HEK293 (cell line): ENCODE measurements at regions not wholly inside any gene's neighbourhood (a gene's known extent, or its start where the extent isn't known, plus 50 kb on each side); places are given as distances from the start of the nearest gene placed in this dataset.

Experiments
- KLF1 ChIP-seq: fragments of 450-650 bp; formaldehyde crosslinking; IDR thresholded peaks from 2 replicates; pipeline ENCODE4 v1.5.1; 2016; ENCODE audit warnings: missing biosample characterization, missing genetic modification characterization
- TCF7L2 ChIP-seq: IDR thresholded peaks from 2 replicates; pipeline ENCODE4 v1.6.1; 2011; ENCODE audit warnings: low read depth, mild to moderate bottlenecking, inconsistent platforms, low read length, moderate library complexity, borderline replicate concordance
- ZEB2 ChIP-seq: fragments of 450-650 bp; formaldehyde crosslinking; IDR thresholded peaks from 2 replicates; pipeline ENCODE4 v1.5.1; 2016; ENCODE audit warnings: missing biosample characterization, missing genetic modification characterization
- ZNF677 ChIP-seq: fragments of 450-650 bp; IDR thresholded peaks from 2 replicates; pipeline ENCODE4 v1.5.0; 2018; ENCODE audit warnings: missing biosample characterization, mild to moderate bottlenecking, missing genetic modification characterization, moderate library complexity
- TF ChIP-seq, protein P1 (sequence below): fragments of 450-650 bp; formaldehyde crosslinking; IDR thresholded peaks from 2 replicates; pipeline ENCODE4 v1.5.1; 2016; ENCODE audit warnings: missing biosample characterization, missing genetic modification characterization
- TF ChIP-seq, protein P2 (sequence below): fragments of 450-650 bp; formaldehyde crosslinking; IDR thresholded peaks from 2 replicates; pipeline ENCODE4 v1.5.1; 2016; ENCODE audit warnings: missing biosample characterization, missing genetic modification characterization, low read depth

DNA sequence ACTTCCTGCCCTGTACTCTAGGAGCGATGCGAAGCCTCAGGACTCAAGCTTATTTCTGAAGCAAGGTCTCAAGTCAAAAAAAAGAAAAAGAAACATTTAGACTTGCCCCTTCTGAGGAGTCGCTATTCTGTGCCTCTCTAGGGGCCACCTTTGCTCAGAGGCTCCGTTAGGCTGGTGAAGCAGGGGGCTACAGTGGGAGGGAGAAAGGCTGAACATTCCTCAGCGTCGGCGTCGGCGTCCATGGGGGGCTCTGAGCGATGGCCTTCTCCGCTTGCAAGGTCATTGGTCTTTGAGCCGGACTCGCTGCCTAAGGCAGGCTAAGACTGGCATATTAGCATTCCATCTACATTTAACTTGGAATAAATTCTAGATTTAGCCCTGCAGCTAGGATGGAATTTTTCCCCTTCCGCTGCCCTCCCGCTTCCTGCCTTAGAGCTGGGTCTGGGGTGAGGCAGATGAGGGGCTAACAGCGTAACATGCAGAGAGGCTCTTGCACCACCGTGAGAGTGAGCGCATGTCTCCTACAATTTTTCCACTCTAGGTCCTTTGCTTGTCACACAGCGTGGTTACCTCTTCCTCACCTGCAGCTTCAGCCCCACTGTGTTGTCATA is 53.6 kb upstream of the ATL2 start:
- TF ChIP-seq, protein P1, sequence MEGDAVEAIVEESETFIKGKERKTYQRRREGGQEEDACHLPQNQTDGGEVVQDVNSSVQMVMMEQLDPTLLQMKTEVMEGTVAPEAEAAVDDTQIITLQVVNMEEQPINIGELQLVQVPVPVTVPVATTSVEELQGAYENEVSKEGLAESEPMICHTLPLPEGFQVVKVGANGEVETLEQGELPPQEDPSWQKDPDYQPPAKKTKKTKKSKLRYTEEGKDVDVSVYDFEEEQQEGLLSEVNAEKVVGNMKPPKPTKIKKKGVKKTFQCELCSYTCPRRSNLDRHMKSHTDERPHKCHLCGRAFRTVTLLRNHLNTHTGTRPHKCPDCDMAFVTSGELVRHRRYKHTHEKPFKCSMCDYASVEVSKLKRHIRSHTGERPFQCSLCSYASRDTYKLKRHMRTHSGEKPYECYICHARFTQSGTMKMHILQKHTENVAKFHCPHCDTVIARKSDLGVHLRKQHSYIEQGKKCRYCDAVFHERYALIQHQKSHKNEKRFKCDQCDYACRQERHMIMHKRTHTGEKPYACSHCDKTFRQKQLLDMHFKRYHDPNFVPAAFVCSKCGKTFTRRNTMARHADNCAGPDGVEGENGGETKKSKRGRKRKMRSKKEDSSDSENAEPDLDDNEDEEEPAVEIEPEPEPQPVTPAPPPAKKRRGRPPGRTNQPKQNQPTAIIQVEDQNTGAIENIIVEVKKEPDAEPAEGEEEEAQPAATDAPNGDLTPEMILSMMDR (tag by site-specific recombination) = no peak
- TF ChIP-seq, protein P2, sequence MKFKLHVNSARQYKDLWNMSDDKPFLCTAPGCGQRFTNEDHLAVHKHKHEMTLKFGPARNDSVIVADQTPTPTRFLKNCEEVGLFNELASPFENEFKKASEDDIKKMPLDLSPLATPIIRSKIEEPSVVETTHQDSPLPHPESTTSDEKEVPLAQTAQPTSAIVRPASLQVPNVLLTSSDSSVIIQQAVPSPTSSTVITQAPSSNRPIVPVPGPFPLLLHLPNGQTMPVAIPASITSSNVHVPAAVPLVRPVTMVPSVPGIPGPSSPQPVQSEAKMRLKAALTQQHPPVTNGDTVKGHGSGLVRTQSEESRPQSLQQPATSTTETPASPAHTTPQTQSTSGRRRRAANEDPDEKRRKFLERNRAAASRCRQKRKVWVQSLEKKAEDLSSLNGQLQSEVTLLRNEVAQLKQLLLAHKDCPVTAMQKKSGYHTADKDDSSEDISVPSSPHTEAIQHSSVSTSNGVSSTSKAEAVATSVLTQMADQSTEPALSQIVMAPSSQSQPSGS (tag by site-specific recombination) = no peak
- TF ChIP-seq ZNF677 (no peak), TCF7L2 (no peak), ZEB2 (no peak), KLF1 (tag by site-specific recombination) (no peak)
